Hepatocyte (in vitro differentiated cells): ENCODE measurements at regions not wholly inside any gene's neighbourhood (a gene's known extent, or its start where the extent isn't known, plus 50 kb on each side); places are given as distances from the start of the nearest gene placed in this dataset.

Experiments used
- CTCF ChIP-seq: fragments of 200-600 bp; sonication (generic); IDR thresholded peaks from 2 replicates; pipeline ENCODE4 v1.5.1; 2016; ENCODE audit warnings: antibody characterized with exemption, mild to moderate bottlenecking; ENCODE audit not compliant: poor library complexity
- EZH2 ChIP-seq: fragments of 200-600 bp; sonication (generic); IDR thresholded peaks from 2 replicates; pipeline ENCODE4 v1.6.1; 2016; ENCODE audit warnings: antibody characterized with exemption, mild to moderate bottlenecking, borderline replicate concordance
- EZH2phosphoT487 ChIP-seq: fragments of 200-600 bp; sonication (generic); IDR thresholded peaks from one replicate; pipeline ENCODE4 v1.6.1; 2018; ENCODE audit warnings: antibody characterized with exemption, mild to moderate bottlenecking, low read depth, moderate library complexity; ENCODE audit not compliant: unreplicated experiment, severe bottlenecking

- TF ChIP-seq EZH2 (no peak), CTCF (no peak), EZH2phosphoT487 (no peak)
These were observed 486.4 kb downstream of the BCL11A start for GRCh38 chr2:60067006-60067405.
